Stimulated activated CD8-positive, alpha-beta memory T cell treated with anti-CD3 and anti-CD28 coated beads, Interleukin-7, amount 100 ng/mL, for 48 hours (primary cell): ENCODE measurements at regions not wholly inside any gene's neighbourhood (a gene's known extent, or its start where the extent isn't known, plus 50 kb on each side); places are given as distances from the start of the nearest gene placed in this dataset.

Source experiments
- DNase-seq, 2 donors: peaks; one replicate each; pipeline ENCODE4 v3.0.0-alpha.2; 2020; ENCODE audit warnings: low read depth in 1 of 2; ENCODE audit errors: extremely low read depth in 1 of 2

- no peak for DNase-seq
Measured at GRCh38 chr22:48530666-48531065, 1297.0 kb downstream of the BRD1 start.

- no peak for DNase-seq
Measured at GRCh38 chr22:48528221-48528915, 1299.3 kb downstream of the BRD1 start.

- no peak for DNase-seq
Measured at GRCh38 chr22:48523761-48524160, 1303.9 kb downstream of the BRD1 start.

GRCh38 chr22:48523091-48523490, 1304.6 kb downstream of the BRD1 start:
- DNase-seq, result no peak

GRCh38 chr22:48522271-48522670, 1305.4 kb downstream of the BRD1 start:
- no peak for DNase-seq

GRCh38 chr22:48520884-48521588, 1306.6 kb downstream of the BRD1 start:
- no peak for DNase-seq

- no peak for DNase-seq
Measured at GRCh38 chr22:48520207-48520606, 1307.5 kb downstream of the BRD1 start.

GRCh38 chr22:48517039-48518030, 1310.3 kb downstream of the BRD1 start:
- DNase-seq, result no peak

- DNase-seq, result no peak
Measured at GRCh38 chr22:48516571-48516970, 1311.1 kb downstream of the BRD1 start.

- DNase-seq, result no peak
Measured at GRCh38 chr22:48515571-48516200, 1312.0 kb downstream of the BRD1 start.

GRCh38 chr22:48513929-48514328, 1313.7 kb downstream of the BRD1 start:
- no peak for DNase-seq

GRCh38 chr22:48513446-48513845, 1314.2 kb downstream of the BRD1 start:
- DNase-seq, result no peak

GRCh38 chr22:48511781-48512327, 1315.8 kb downstream of the BRD1 start:
- DNase-seq, result no peak

GRCh38 chr22:48511211-48511610, 1316.5 kb downstream of the BRD1 start:
- no peak for DNase-seq

GRCh38 chr22:48510599-48510998, 1317.1 kb downstream of the BRD1 start:
- no peak for DNase-seq

GRCh38 chr22:48507595-48508350, 1319.9 kb downstream of the BRD1 start:
- no peak for DNase-seq

- no peak for DNase-seq
Measured at GRCh38 chr22:48507171-48507570, 1320.5 kb downstream of the BRD1 start.

- DNase-seq, result no peak
Measured at GRCh38 chr22:48506506-48507145, 1321.0 kb downstream of the BRD1 start.

- DNase-seq, result no peak
Measured at GRCh38 chr22:48505891-48506290, 1321.8 kb downstream of the BRD1 start.
